OCI-LY7 (cell line): ENCODE measurements at regions not wholly inside any gene's neighbourhood (a gene's known extent, or its start where the extent isn't known, plus 50 kb on each side); places are given as distances from the start of the nearest gene placed in this dataset.

Experiments
- EZH2phosphoT487 ChIP-seq: fragments of 200-600 bp; sonication (generic); IDR thresholded peaks from 2 replicates; pipeline ENCODE4 v1.6.1; 2018; ENCODE audit warnings: low read depth, borderline replicate concordance, mild to moderate bottlenecking, mixed run types, antibody characterized with exemption, low read length, moderate library complexity, mixed read lengths
- TF ChIP-seq, protein P1 (sequence below): fragments of 200-600 bp; sonication (generic); conservative IDR thresholded peaks from 2 replicates; pipeline ENCODE4 v1.5.1; 2014; ENCODE audit warnings: mild to moderate bottlenecking, antibody characterized with exemption, low read length, moderate library complexity, mixed read lengths

DNA sequence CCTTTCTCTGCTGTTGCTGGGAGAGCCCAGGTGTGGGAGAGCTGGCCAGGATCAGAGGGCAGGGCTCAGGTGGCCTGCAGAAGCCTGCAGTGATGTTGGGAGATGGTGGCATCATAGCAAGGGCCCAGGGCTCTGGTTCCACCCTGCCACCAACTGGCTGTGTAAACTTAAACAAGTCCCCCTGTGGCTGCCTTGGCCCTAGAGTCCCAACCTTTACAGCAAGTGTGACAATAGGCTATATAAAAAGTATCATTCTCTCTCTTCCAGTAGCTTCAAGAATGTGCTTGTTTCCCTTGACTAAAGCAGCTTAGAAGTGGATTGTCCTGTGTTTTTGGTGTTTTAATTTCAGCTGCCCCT lies 201.8 kb upstream of the E2F8 start:
- TF ChIP-seq, protein P1, sequence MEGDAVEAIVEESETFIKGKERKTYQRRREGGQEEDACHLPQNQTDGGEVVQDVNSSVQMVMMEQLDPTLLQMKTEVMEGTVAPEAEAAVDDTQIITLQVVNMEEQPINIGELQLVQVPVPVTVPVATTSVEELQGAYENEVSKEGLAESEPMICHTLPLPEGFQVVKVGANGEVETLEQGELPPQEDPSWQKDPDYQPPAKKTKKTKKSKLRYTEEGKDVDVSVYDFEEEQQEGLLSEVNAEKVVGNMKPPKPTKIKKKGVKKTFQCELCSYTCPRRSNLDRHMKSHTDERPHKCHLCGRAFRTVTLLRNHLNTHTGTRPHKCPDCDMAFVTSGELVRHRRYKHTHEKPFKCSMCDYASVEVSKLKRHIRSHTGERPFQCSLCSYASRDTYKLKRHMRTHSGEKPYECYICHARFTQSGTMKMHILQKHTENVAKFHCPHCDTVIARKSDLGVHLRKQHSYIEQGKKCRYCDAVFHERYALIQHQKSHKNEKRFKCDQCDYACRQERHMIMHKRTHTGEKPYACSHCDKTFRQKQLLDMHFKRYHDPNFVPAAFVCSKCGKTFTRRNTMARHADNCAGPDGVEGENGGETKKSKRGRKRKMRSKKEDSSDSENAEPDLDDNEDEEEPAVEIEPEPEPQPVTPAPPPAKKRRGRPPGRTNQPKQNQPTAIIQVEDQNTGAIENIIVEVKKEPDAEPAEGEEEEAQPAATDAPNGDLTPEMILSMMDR = no peak
- TF ChIP-seq EZH2phosphoT487 = no peak
